ENCODE measurements at regions not wholly inside any gene's neighbourhood (a gene's known extent, or its start where the extent isn't known, plus 50 kb on each side); places are given as distances from the start of the nearest gene placed in this dataset.
"Not testable (repeated sequence)": the region's sequence is repeated elsewhere in the genome, so short reads cannot be mapped to it uniquely, and the experiment has no call there.

GRCh38 chr5:44949687-44950086, 140.9 kb downstream of the MRPS30 start:
- Histone ChIP-seq H3K4me3 (no peak overlapping the region), H3K36me3 (no peaks in the 10 kb centered on the region), H3K4me1 (no peaks in the 10 kb centered on the region), H3K27me3 (no peaks in the 10 kb centered on the region), H3K9me3 (no peaks in the 10 kb centered on the region), H3K27ac (no peak overlapping the region)
- no peak for FAIRE-seq
- no peak for ATAC-seq
- no peak for TF ChIP-seq CTCF (IDR thresholded peaks at IDR 0.05)
- intact Hi-C loops (cut with DNase I) = no loop called here
- WGBS, 2 donors = 64 to 84% methylated on average over 4 of the region's 4 CpGs
- no peak for DNase-seq

- Histone ChIP-seq H3K4me3 (no peak overlapping the region), H3K27ac (no peak overlapping the region), H3K9me3 (no peaks in the 10 kb centered on the region), H3K4me1 (no peaks in the 10 kb centered on the region), H3K36me3 (no peaks in the 10 kb centered on the region), H3K27me3 (no peaks in the 10 kb centered on the region)
- FAIRE-seq (no peak), DNase-seq (no peak), ATAC-seq (no peak)
- no peak for TF ChIP-seq CTCF (IDR thresholded peaks at IDR 0.05)
- intact Hi-C loops (cut with DNase I) = no loop called here
- 66 to 68% methylated on average over 3 of the region's 3 CpGs for WGBS, 2 donors
Observed at GRCh38 chr5:44951371-44951770, 142.6 kb downstream of the MRPS30 start.

GRCh38 chr5:44952376-44952775, 143.6 kb downstream of the MRPS30 start:
- FAIRE-seq = no peak
- peak in 1 of 6 donors; percentile 21 for DNase-seq
- ATAC-seq = peak in 3 of 4 donors; percentile 63 to 75 (median 69)

GRCh38 chr5:44953078-44953477, 144.3 kb downstream of the MRPS30 start:
- Histone ChIP-seq H3K27me3 (no peaks in the 10 kb centered on the region), H3K9me3 (no peaks in the 10 kb centered on the region), H3K36me3 (no peaks in the 10 kb centered on the region), H3K4me3 (no peak overlapping the region), H3K27ac (no peak overlapping the region), H3K4me1 (no peaks in the 10 kb centered on the region)
- DNase-seq = no peak
- ATAC-seq = no peak
- no peak for TF ChIP-seq CTCF (IDR thresholded peaks at IDR 0.05)
- intact Hi-C loops (cut with DNase I) = no loop called here
- WGBS, 2 donors = 55 to 79% methylated on average over 2 of the region's 2 CpGs
- no peak for FAIRE-seq

More at GRCh38 chr5:44952376-44952775, 143.6 kb downstream of the MRPS30 start:
- no peak overlapping the region for H3K4me3 ChIP-seq
- H3K27ac ChIP-seq = no peak overlapping the region
- intact Hi-C loops (cut with DNase I) = no loop called here
- TF ChIP-seq CTCF (IDR thresholded peaks at IDR 0.05) = peak; percentile 10 to 54 (median 44)
- no peaks in the 10 kb centered on the region for H3K27me3 ChIP-seq
- H3K4me1 ChIP-seq = no peaks in the 10 kb centered on the region
- 0 to 5% methylated on average over 1 of the region's 1 CpG for WGBS, 2 donors
- no peaks in the 10 kb centered on the region for H3K36me3 ChIP-seq
- no peaks in the 10 kb centered on the region for H3K9me3 ChIP-seq

GRCh38 chr5:44958943-44959454, 150.3 kb downstream of the MRPS30 start:
- 74 to 81% methylated on average over 6 of the region's 6 CpGs for WGBS, 2 donors
- H3K27ac ChIP-seq; DNase-seq; FAIRE-seq; ATAC-seq; H3K36me3 ChIP-seq; H3K4me3 ChIP-seq; H3K4me1 ChIP-seq; H3K9me3 ChIP-seq; intact Hi-C loops (cut with DNase I); H3K27me3 ChIP-seq: not testable (repeated sequence)

All from pancreas (tissue), 10 donors.